K562 (cell line): ENCODE measurements at regions not wholly inside any gene's neighbourhood (a gene's known extent, or its start where the extent isn't known, plus 50 kb on each side); places are given as distances from the start of the nearest gene placed in this dataset.
A peak's percentile ranks its signal among the peaks of the same experiment; 100 is the strongest.

Source experiments
- ATAC-seq: fragments of 200-7000 bp; cut with Tn5 transposase; 3 replicates; pipeline ENCODE4 v1.9.1; 2020; ENCODE audit warnings: moderate library complexity
- BruUV-seq: library from RNA; stranded (reverse); fragments of 400-500 nt; replicated peaks from 2 replicates; lab custom pipeline; 2021; lab: Mats Ljungman, UMichigan
- CTCF ChIA-PET: fragments of 300-600 bp; formaldehyde crosslinking; extraction: SDS; loops from one replicate; lab custom pipeline; 2021; ENCODE audit warnings: low intra/inter-chr PET ratio; lab: Yijun Ruan, JAX
- POLR2A ChIA-PET: fragments of 300-600, 350-650 bp; sonication (Branson Sonifier 250); formaldehyde crosslinking; extraction: SDS; loops from one replicate; lab custom pipeline; 2021; ENCODE audit warnings: antibody characterized with exemption, inconsistent platforms; lab: Yijun Ruan, JAX
- DNase-seq, 4 experiments: peaks; one replicate each; pipeline versions ENCODE4 v3.0.0 to v3.0.0-alpha.2; 2011 to 2018; ENCODE audit warnings: low spot score in 3 of 4, mixed read lengths in 3 of 4; ENCODE audit errors: extremely low read depth in 1 of 4
- FAIRE-seq: peaks from 2 replicates; lab custom pipeline; 2011; peaks lifted over from hg19 to GRCh38; lab: Jason Lieb, UNC
- H2AFZ ChIP-seq: 2 replicates; pipeline ENCODE4 v1.6.0; 2011; ENCODE audit warnings: low read depth, low read length, control low read depth, inconsistent platforms
- H3K27ac ChIP-seq: fragments of 200-600 bp; 3 replicates; pipeline ENCODE4 v1.8.0; 2011; ENCODE audit warnings: low read depth, mild to moderate bottlenecking, control low read depth, inconsistent platforms, low read length, moderate library complexity, mixed read lengths; ENCODE audit errors: extremely low read depth
- H3K27me3 ChIP-seq, 2 experiments: fragments of 300-600 bp in 1 of 2; 2 replicates in 1 of 2; 3 replicates in 1 of 2; pipeline versions ENCODE4 v1.6.0 to v1.8.0; 2011; ENCODE audit warnings: inconsistent platforms in 2 of 2, low read length in 2 of 2, mild to moderate bottlenecking in 1 of 2, mixed read lengths in 1 of 2, moderate library complexity in 1 of 2; ENCODE audit not compliant: control insufficient read depth in 2 of 2, insufficient read depth in 2 of 2
- H3K36me3 ChIP-seq: fragments of 300-600 bp; 3 replicates; pipeline ENCODE4 v1.8.0; 2011; ENCODE audit warnings: mild to moderate bottlenecking, low read length, inconsistent platforms; ENCODE audit not compliant: control insufficient read depth, insufficient read depth
- H3K4me1 ChIP-seq, 2 experiments: fragments of 200-600 bp in 1 of 2; replicated peaks in 1 of 2; 2 replicates in 1 of 2; 3 replicates in 1 of 2; pipeline versions ENCODE4 v1.5.1 to v1.8.0; 2011; ENCODE audit warnings: inconsistent platforms in 2 of 2, low read length in 2 of 2, mild to moderate bottlenecking in 1 of 2, mixed read lengths in 1 of 2, moderate library complexity in 1 of 2; ENCODE audit not compliant: control insufficient read depth in 2 of 2, insufficient read depth in 2 of 2
- H3K4me2 ChIP-seq: 2 replicates; pipeline ENCODE4 v1.6.1; 2011; ENCODE audit warnings: low read length, control low read depth, inconsistent platforms, mixed read lengths; ENCODE audit not compliant: insufficient read depth
- H3K4me3 ChIP-seq: fragments of 200-600 bp; sonication (generic), shearing (Covaris generic); 2 replicates; pipeline ENCODE4 v1.5.1; 2016; ENCODE audit warnings: control low read depth, inconsistent platforms
- H3K79me2 ChIP-seq: fragments of 200-600 bp; 3 replicates; pipeline ENCODE4 v1.8.0; 2011; ENCODE audit warnings: low read length, inconsistent platforms; ENCODE audit not compliant: control insufficient read depth, insufficient read depth
- H3K9ac ChIP-seq, 2 experiments: 2 replicates each; pipeline versions ENCODE4 v1.6.0 to v1.6.1; 2011; ENCODE audit warnings: low read depth in 2 of 2, low read length in 2 of 2, control low read depth in 1 of 2, inconsistent platforms in 1 of 2, mild to moderate bottlenecking in 1 of 2, mixed read lengths in 1 of 2; ENCODE audit not compliant: insufficient read depth in 1 of 2
- H3K9me1 ChIP-seq: one replicate; pipeline ENCODE4 v1.6.0; 2011; ENCODE audit warnings: inconsistent platforms, mild to moderate bottlenecking, low read length, moderate library complexity; ENCODE audit not compliant: control insufficient read depth, insufficient read depth
- H3K9me3 ChIP-seq: replicated peaks from 2 replicates; pipeline ENCODE4 v1.5.1; 2011; ENCODE audit warnings: low read depth, low read length, inconsistent platforms; ENCODE audit not compliant: control insufficient read depth, insufficient read depth
- H4K20me1 ChIP-seq: replicated peaks from 2 replicates; pipeline ENCODE4 v1.6.1; 2011; ENCODE audit warnings: low read length, inconsistent platforms, mixed read lengths; ENCODE audit not compliant: control insufficient read depth, insufficient read depth
- GTF2F1 ChIP-seq: IDR thresholded peaks from 2 replicates; pipeline ENCODE4 v1.6.1; 2011; ENCODE audit warnings: low read depth, low read length, improper control_type of control experiment
- MAFF ChIP-seq: IDR thresholded peaks from 2 replicates; pipeline ENCODE4 v1.6.1; 2012; ENCODE audit warnings: low read length, improper control_type of control experiment
- ZNF445 ChIP-seq: fragments of 250-450 bp; sonication (Bioruptor Pico); IDR thresholded peaks from 2 replicates; pipeline ENCODE4 v1.4.0; 2020; ENCODE audit warnings: low read depth, mild to moderate bottlenecking, moderate library complexity
- WGBS: fragments of 100-300 bp; shearing (Covaris generic); methylation state at CpG from one replicate; pipeline ENCODE4 v1.1.6; 2016; ENCODE audit warnings: low coverage, mixed read lengths; ENCODE audit not compliant: insufficient coverage; ENCODE audit errors: missing lambda C conversion rate; 5-methylcytosine and 5-hydroxymethylcytosine counted together
- in situ Hi-C: fragments of 300-500 bp; cut with MboI; formaldehyde crosslinking; loops from 4 replicates; pipeline ENCODE4 v1.15.0; 2018; ENCODE audit warnings: inconsistent platforms, mixed read lengths
- intact Hi-C: fragments of 100-400 bp; cut with micrococcal nuclease; formaldehyde crosslinking; loops from 2 replicates; pipeline ENCODE4 v1.14.2; 2022
- TF ChIP-seq, protein P1 (sequence below): fragments of 250-450 bp; sonication (Bioruptor Pico); IDR thresholded peaks from 2 replicates; pipeline ENCODE4 v1.8.0; 2021; ENCODE audit warnings: moderate library complexity, mild to moderate bottlenecking, inconsistent platforms

DNA sequence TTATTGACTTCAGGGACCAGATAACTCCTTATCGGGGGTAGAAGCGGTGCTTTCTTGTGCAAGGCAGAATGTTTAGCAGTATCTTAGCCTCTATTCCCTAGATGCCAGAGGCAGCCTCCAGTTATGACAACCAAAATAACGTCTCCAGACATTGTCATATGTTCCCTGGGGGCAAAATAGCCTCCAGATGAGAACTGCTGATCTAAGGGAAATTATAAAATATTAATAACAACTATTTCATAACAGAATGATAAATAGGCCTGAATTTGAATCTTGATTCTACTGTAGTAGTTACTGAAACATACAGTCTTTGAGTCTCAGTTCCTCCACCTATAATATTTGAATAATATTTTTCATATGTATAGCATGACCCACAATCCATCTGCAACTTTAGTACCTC, 1431.3 kb downstream of the ZPLD1 start:
- POLR2A ChIA-PET = no interaction called here
- FAIRE-seq = no peak

DNA sequence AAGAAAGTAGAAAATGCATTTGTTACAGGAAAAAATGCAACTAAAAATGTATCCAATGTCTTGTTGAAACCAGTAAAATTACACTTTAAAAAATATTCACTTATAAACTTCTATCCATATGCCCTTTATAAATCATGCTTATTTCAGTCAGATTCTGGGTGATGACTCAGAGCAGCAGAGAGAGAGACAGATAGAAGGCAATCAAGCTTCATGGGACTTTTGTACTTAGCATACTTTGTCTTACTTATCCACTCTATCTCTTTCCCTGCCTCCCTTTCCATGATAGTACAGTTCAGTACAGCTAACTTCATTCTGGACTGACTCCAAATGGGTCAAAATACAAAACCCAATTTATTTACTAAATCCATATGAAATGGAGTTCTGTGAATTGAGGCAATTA, 1438.2 kb downstream of the ZPLD1 start:
- DNase-seq = no peak
- H3K4me2 ChIP-seq = no peak overlapping the region
- intact Hi-C loops = no loop called here
- H3K9me3 ChIP-seq = no peaks in the 10 kb centered on the region
- H3K9me1 ChIP-seq = no peaks in the 10 kb centered on the region
- no peak for ATAC-seq
- no peak overlapping the region for H3K4me3 ChIP-seq
- in situ Hi-C loops = no loop called here
- no peaks in the 10 kb centered on the region for H3K27me3 ChIP-seq
- H3K79me2 ChIP-seq = no peaks in the 10 kb centered on the region
- H3K27ac ChIP-seq = no peak overlapping the region
- H3K4me1 ChIP-seq = no peaks in the 10 kb centered on the region
- no peak for FAIRE-seq
- no peaks in the 10 kb centered on the region for H3K36me3 ChIP-seq
- ChIA-PET CTCF (no interaction called here), POLR2A (no interaction called here)
- TF ChIP-seq, protein P1, sequence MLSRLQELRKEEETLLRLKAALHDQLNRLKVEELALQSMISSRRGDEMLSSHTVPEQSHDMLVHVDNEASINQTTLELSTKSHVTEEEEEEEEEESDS (CRISPR knock-in tag) = no peak
- no peak for TF ChIP-seq GTF2F1
- H2AFZ ChIP-seq = no peak overlapping the region
- H3K9ac ChIP-seq = no peak overlapping the region
- no peaks in the 10 kb centered on the region for H4K20me1 ChIP-seq
- BruUV-seq = no TSS peak

More for the DNA sequence above, 1431.3 kb downstream of the ZPLD1 start:
- Histone ChIP-seq H3K79me2 (no peaks in the 10 kb centered on the region), H3K27me3 (no peaks in the 10 kb centered on the region), H3K9ac (no peak overlapping the region), H4K20me1 (no peaks in the 10 kb centered on the region), H3K4me3 (no peak overlapping the region), H3K9me1 (no peaks in the 10 kb centered on the region), H2AFZ (no peak overlapping the region), H3K27ac (no peak overlapping the region), H3K4me2 (no peak overlapping the region), H3K9me3 (no peaks in the 10 kb centered on the region), H3K36me3 (no peaks in the 10 kb centered on the region), H3K4me1 (no peaks in the 10 kb centered on the region)
- CTCF ChIA-PET = no interaction called here
- intact Hi-C loops = no loop called here
- DNase-seq (no peak), ATAC-seq (no peak)
- 0% methylated on average over 3 of the region's 3 CpGs for WGBS
- TF ChIP-seq MAFF (peak; percentile 8; the same call in 1 of the 2 replicates), ZNF445 (CRISPR knock-in tag) (no peak)
- in situ Hi-C loops = no loop called here
- no TSS peak for BruUV-seq
